Endodermal cell (in vitro differentiated cells): ENCODE measurements at regions not wholly inside any gene's neighbourhood (a gene's known extent, or its start where the extent isn't known, plus 50 kb on each side); places are given as distances from the start of the nearest gene placed in this dataset.

Experiments
- DNase-seq: peaks from one replicate; pipeline ENCODE4 v3.0.0-alpha.2; 2017
- H3K27ac ChIP-seq: 2 replicates; pipeline ENCODE4 v1.5.1; 2013; ENCODE audit warnings: mild to moderate bottlenecking, low read depth, low read length, moderate library complexity
- H3K27me3 ChIP-seq: 2 replicates; pipeline ENCODE4 v1.6.1; 2013; ENCODE audit warnings: mild to moderate bottlenecking, low read length, moderate library complexity; ENCODE audit not compliant: insufficient read depth, control insufficient read depth, poor library complexity, severe bottlenecking
- H3K36me3 ChIP-seq: 2 replicates; pipeline ENCODE4 v1.7.0; 2013; ENCODE audit warnings: mild to moderate bottlenecking, low read length, moderate library complexity; ENCODE audit not compliant: control insufficient read depth, insufficient read depth
- H3K4me1 ChIP-seq: one replicate; pipeline ENCODE4 v1.7.0; 2013; ENCODE audit warnings: low read length; ENCODE audit not compliant: control insufficient read depth, insufficient read depth
- H3K4me3 ChIP-seq: 2 replicates; pipeline ENCODE4 v1.5.1; 2013; ENCODE audit warnings: mild to moderate bottlenecking, low read length, moderate library complexity
- H3K9ac ChIP-seq: 2 replicates; pipeline ENCODE4 v1.6.1; 2013; ENCODE audit warnings: mild to moderate bottlenecking, low read length, moderate library complexity; ENCODE audit not compliant: poor library complexity, severe bottlenecking; ENCODE audit errors: extremely low read depth
- H3K9me3 ChIP-seq: 2 replicates; pipeline ENCODE4 v1.6.1; 2013; ENCODE audit warnings: mild to moderate bottlenecking, low read length, moderate library complexity; ENCODE audit not compliant: control insufficient read depth
- H3K27ac Mint-ChIP-seq: 2 replicates; pipeline ENCODE4 v1.8.0; 2020; ENCODE audit warnings: mixed read lengths
- H3K27me3 Mint-ChIP-seq: 2 replicates; pipeline ENCODE4 v1.8.0; 2021; ENCODE audit warnings: mild to moderate bottlenecking, mixed read lengths; ENCODE audit not compliant: insufficient read depth
- H3K36me3 Mint-ChIP-seq: 2 replicates; pipeline ENCODE4 v1.8.0; 2020; ENCODE audit warnings: low read depth, mixed read lengths
- H3K4me1 Mint-ChIP-seq: 2 replicates; pipeline ENCODE4 v1.8.0; 2020; ENCODE audit warnings: mixed read lengths
- H3K4me3 Mint-ChIP-seq: 2 replicates; pipeline ENCODE4 v1.8.0; 2020; ENCODE audit warnings: mild to moderate bottlenecking, moderate library complexity, mixed read lengths
- H3K9me3 Mint-ChIP-seq: 2 replicates; pipeline ENCODE4 v1.8.0; 2020; ENCODE audit warnings: mild to moderate bottlenecking, mixed read lengths
- WGBS, 2 experiments: methylation state at CpG; one replicate each; pipeline versions ENCODE4 v1.1.5 to v1.1.7; 2013; ENCODE audit warnings: missing lambda C conversion rate in 2 of 2, mixed read lengths in 1 of 2; ENCODE audit not compliant: insufficient coverage in 1 of 2, insufficient read length in 1 of 2; 5-methylcytosine and 5-hydroxymethylcytosine counted together
- TF ChIP-seq, protein P1 (sequence below): fragments of 200-600 bp; sonication (generic); conservative IDR thresholded peaks from 2 replicates; pipeline ENCODE4 v1.5.0; 2021; ENCODE audit warnings: antibody characterized with exemption, mild to moderate bottlenecking

GRCh38 chr2:21262426-21262940, 138.7 kb downstream of the TDRD15 start:
- Histone ChIP-seq H3K9ac (no peak overlapping the region), H3K27me3 (no peaks in the 10 kb centered on the region), H3K27ac (no peak overlapping the region), H3K9me3 (no peaks in the 10 kb centered on the region), H3K4me3 (no peak overlapping the region), H3K4me1 (peaks cover 15% of the 10 kb centered on the region), H3K36me3 (no peaks in the 10 kb centered on the region)
- no peak for DNase-seq
- Mint-ChIP-seq H3K36me3 (no peaks in the 10 kb centered on the region), H3K4me3 (no peak overlapping the region), H3K27ac (no peak overlapping the region), H3K27me3 (no peaks in the 10 kb centered on the region), H3K4me1 (peaks cover 44% of the 10 kb centered on the region), H3K9me3 (no peaks in the 10 kb centered on the region)
- WGBS, 2 experiments, result 95 to 100% methylated on average over 2 of the region's 2 CpGs
- TF ChIP-seq, protein P1, sequence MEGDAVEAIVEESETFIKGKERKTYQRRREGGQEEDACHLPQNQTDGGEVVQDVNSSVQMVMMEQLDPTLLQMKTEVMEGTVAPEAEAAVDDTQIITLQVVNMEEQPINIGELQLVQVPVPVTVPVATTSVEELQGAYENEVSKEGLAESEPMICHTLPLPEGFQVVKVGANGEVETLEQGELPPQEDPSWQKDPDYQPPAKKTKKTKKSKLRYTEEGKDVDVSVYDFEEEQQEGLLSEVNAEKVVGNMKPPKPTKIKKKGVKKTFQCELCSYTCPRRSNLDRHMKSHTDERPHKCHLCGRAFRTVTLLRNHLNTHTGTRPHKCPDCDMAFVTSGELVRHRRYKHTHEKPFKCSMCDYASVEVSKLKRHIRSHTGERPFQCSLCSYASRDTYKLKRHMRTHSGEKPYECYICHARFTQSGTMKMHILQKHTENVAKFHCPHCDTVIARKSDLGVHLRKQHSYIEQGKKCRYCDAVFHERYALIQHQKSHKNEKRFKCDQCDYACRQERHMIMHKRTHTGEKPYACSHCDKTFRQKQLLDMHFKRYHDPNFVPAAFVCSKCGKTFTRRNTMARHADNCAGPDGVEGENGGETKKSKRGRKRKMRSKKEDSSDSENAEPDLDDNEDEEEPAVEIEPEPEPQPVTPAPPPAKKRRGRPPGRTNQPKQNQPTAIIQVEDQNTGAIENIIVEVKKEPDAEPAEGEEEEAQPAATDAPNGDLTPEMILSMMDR, result no peak

DNA sequence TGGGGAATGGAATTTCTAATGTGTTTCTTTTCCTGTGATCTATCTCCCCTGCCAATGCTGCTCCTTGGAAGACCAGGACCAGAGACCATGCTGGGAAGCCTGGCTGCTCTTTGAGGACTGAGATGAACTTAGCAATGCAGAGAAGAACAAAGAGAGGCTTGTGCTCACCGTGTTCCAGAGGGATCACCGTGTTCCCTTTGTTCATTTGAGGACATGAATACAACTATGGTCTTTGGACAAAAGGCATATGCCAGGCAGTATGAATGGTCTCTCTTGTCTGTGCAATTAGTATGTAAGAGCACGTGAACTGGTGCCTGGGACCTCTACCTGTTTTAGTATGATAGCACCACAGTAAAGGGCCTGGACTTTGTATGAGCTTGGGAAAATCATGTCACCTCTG, 139.9 kb downstream of the TDRD15 start:
- Mint-ChIP-seq H3K4me3 (no peak overlapping the region), H3K9me3 (no peaks in the 10 kb centered on the region), H3K4me1 (peaks cover 49% of the 10 kb centered on the region), H3K36me3 (no peaks in the 10 kb centered on the region), H3K27ac (no peak overlapping the region), H3K27me3 (no peaks in the 10 kb centered on the region)
- no peak for DNase-seq
- H3K4me1 ChIP-seq, result peaks cover 18% of the 10 kb centered on the region
- TF ChIP-seq, protein P1, result no peak
- no peak overlapping the region for H3K27ac ChIP-seq
- no peaks in the 10 kb centered on the region for H3K9me3 ChIP-seq
- no peak overlapping the region for H3K9ac ChIP-seq
- 76 to 91% methylated on average over 3 of the region's 3 CpGs for WGBS, 2 experiments
- H3K4me3 ChIP-seq, result no peak overlapping the region
- H3K36me3 ChIP-seq, result no peaks in the 10 kb centered on the region
- no peaks in the 10 kb centered on the region for H3K27me3 ChIP-seq

DNA sequence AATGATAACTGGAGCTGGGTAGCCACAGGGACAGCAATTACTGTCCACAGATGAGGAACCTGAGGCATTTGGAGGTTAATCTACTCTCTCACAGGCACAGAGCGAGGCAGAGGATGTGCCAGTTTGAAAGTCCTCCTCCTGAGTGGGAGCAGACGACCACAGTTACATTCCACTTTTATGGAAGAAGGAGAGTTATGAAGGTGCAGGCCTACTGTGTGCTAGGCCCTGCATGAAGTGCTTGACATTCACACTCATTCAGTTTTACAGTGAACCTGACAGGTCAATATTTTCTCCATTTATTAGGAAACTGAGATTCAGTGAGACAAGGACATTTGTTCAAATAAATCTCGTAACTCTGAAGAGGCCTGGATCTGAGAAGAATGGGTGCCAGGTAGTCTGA, 142.0 kb downstream of the TDRD15 start:
- H3K4me3 Mint-ChIP-seq, result no peak overlapping the region
- Histone ChIP-seq H3K9ac (no peak overlapping the region), H3K27me3 (no peaks in the 10 kb centered on the region), H3K4me1 (peaks cover 7% of the 10 kb centered on the region), H3K27ac (no peak overlapping the region), H3K4me3 (no peak overlapping the region), H3K36me3 (no peaks in the 10 kb centered on the region), H3K9me3 (no peaks in the 10 kb centered on the region)
- 91 to 100% methylated on average over 1 to 3 of the region's 3 CpGs for WGBS, 2 experiments
- TF ChIP-seq, protein P1, result no peak
- no peaks in the 10 kb centered on the region for H3K36me3 Mint-ChIP-seq
- H3K27me3 Mint-ChIP-seq, result no peaks in the 10 kb centered on the region
- no peak for DNase-seq
- H3K9me3 Mint-ChIP-seq, result no peaks in the 10 kb centered on the region
- peaks cover 55% of the 10 kb centered on the region for H3K4me1 Mint-ChIP-seq
- no peak overlapping the region for H3K27ac Mint-ChIP-seq
